HG03097 (cell line): ENCODE measurements at regions not wholly inside any gene's neighbourhood (a gene's known extent, or its start where the extent isn't known, plus 50 kb on each side); places are given as distances from the start of the nearest gene placed in this dataset.

Experiments
- ATAC-seq: cut with Tn5 transposase; IDR thresholded peaks from one replicate; pipeline ENCODE4 v1.9.1; 2021; ENCODE audit not compliant: unreplicated experiment, low FRiP score

DNA sequence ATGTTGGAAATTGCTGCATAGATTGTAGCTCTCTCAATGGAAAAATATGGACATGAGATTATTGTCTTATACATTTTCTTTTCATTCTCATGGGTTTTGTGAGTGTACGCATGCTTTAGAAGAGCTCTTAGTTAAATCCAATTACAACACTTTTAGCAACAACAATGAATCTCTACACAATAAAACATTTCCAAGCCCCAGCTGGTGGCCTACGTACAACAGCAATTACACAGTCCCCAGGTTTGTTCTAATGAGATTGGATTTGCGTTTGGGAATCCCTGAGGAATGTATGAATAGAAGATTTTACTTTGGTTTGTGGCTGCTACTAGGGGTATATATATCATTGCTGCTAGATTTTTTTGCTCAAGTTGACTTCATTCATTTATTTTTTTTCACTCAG, 98.6 kb downstream of the FHDC1 start:
- no peak for ATAC-seq

DNA sequence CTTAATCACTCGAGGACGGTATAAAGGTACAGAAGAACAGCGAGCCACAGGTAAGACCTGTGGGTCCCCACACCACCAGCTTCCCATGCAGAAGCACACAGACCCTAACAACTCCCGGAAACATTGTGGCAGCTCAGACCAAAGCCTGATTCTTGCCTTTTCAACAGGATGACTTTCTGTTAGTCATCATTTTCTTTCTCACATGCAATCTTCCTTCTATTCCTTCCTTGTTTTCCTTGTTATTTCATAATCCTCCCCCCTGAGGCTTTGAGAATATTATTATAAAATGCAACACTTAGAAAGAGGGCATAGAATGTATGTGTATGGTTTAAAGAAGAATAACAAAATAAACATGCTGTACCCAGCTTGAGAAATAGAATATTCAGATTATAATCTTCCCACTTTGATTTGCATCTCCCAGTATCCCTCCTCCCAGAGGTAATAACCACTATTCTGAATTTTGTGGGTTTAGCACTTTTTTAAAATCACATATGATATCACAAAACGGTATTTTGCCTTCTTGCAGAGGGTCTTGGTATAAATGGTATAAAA, 100.9 kb downstream of the FHDC1 start:
- no peak for ATAC-seq

- no peak for ATAC-seq
Measured at GRCh38 chr4:153038623-153039311, 102.6 kb downstream of the FHDC1 start.

DNA sequence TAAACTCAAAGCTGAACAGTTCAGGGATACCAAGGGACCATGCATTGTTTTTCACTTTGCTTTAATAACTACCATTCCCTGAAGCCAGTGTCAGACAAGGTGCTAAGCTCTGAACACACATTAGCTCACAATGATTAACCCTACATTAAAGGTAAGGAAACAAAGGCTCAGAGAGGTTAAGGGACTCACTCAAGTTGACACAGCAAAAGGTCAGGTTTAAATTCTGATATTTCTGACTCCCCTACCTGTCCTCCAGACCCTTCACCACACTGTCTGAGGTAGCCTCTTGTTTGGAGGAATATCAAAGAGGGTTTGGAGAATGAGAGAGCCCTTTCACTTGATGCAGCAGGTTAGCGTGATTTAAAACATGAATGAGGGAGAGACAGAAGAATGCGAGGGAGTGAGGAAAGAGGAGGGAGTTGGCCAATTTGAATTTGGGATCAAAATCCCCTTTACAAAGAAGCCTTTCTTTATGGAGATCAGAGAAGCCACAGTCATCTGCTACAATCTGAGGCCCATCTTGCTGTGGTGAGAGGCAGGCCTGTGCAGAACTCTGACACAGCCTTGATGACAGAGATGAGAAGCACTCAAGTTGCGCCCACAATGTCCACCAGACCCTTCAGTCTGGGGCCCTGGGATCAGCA, 103.5 kb downstream of the FHDC1 start:
- no peak for ATAC-seq

DNA sequence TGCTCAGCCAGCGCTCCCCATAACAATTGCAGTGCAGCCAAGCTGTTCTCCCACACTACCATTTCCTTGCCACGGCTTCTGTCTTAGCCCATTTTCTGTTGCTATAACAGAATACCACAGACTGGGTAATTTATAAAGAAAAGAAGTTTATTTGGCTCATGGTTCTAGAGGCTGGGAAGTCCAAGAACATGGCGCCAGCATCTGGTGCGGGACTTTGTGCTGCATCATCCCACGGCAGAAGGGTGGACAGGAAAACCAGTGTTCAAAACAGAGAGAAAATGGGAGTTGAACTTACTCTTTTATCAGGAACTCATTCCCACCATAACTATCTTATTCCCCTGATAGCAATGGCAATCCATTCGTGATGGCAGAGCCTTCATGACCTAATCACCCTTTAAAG, 104.6 kb downstream of the FHDC1 start:
- ATAC-seq: no peak

DNA sequence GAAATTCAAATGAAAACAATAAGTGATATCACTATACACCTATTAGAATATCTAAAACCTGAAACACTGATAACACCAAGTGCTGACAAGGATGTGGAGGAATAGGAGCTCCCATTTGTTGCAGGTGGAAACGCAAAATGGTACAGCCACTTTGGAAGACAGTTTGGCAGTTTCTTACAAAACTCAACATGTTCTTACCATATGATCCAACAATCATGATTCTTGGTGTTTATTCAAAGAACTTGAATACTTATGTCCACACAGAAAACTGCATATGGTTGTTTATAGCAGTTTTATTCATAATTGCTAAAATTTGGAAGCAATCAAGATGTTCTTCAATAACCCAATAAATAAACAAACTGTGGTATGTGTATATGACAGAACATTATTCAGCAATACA, 107.9 kb downstream of the FHDC1 start:
- ATAC-seq: no peak

GRCh38 chr4:153045111-153045982, 109.2 kb downstream of the FHDC1 start:
- ATAC-seq: no peak

DNA sequence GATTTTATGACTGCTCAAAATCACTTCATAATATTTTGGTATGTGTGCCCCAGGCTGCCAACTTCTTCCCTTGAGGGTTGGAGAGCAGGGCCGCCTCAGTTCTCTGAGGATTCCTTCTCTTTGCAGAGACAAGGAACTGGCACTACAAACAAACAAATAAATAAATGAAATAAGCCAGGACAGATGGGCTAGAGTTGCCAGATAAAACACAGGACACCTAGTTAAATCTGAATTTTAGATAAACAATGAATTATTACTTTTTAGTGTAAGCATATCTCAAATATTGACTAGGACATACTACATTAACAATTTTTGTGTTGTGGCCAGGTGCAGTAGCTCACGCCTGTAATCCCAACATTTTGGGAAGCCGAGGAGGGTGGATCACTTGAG, 122.5 kb downstream of the FHDC1 start:
- ATAC-seq: no peak

GRCh38 chr4:153060196-153060595, 124.1 kb downstream of the FHDC1 start:
- no peak for ATAC-seq

DNA sequence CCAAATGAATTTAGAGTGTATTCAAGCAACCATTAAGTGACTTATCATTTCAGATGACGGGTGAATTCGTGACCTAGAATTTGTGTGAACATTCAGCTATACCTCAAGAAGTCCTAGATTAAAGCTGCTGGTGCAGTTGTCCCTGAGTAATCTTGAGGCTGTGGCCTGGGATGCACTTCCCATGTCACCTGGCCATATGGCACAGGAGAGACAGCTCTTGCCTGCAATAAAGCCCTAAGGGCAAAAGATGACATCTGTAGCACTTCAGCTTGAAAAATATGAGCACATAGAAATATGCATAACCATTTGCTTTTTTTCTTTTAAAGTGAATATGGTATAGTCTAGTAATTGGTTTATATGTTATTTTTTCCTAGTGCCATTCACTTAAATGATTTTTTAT, 125.8 kb downstream of the FHDC1 start:
- no peak for ATAC-seq

GRCh38 chr4:153062652-153063168, 126.6 kb downstream of the FHDC1 start:
- no peak for ATAC-seq

- no peak for ATAC-seq
Measured at GRCh38 chr4:153063490-153063889, 127.4 kb downstream of the FHDC1 start.

GRCh38 chr4:153064571-153064970, 128.4 kb downstream of the FHDC1 start:
- no peak for ATAC-seq

DNA sequence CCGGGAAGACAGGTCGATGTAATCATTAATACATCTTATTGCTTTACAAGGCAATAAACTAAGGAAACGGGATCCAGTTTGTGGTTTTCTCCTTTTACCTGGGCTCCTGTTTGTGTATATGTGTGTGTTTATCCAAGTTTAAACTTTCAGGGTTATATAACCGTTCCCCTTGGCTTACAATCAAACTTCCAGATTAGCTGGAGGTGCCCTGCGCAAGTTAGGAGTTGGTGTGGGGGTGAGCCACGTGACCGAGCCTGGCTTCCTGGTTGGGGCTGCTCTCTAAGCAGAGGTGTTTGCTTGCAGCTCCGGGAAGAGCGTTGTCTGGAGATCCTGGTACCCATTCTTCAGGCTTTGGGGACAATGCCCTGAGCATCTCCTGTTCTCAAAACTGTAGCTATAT, 129.2 kb downstream of the FHDC1 start:
- ATAC-seq: no peak

- ATAC-seq: no peak
Measured at GRCh38 chr4:153067376-153067775, 131.3 kb downstream of the FHDC1 start.

GRCh38 chr4:153068751-153069150, 132.6 kb downstream of the FHDC1 start:
- no peak for ATAC-seq

DNA sequence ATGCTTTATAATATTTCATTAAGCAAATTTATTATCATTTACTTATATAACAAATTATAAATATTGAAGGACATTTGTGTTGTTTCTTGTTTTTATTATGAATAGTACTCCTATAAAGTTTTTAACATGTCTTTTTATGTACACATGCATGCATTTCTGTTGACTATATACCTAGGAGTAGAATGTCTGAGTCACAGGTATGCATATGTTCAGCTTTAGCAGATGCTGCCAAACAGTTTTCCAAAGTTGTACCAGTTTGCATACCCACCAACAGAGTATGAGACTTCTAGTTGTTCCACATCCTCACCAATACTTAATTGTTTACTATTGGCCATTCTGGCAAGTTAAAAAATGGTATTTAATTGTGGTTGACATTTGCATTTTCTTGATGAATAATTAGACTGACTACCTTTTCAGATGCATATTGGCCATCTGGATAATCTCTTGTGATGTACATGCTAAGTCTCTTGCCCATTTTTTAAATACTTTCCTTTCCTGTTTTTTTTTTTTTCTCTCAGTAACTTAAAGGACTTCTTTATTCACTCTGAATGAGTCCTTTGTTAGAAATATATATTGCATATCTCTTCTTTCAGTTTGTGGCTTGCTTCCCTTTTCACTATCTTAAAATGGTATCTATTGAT, 132.2 kb upstream of the TRIM2 start:
- no peak for ATAC-seq

GRCh38 chr4:153072661-153073060, 131.6 kb upstream of the TRIM2 start:
- ATAC-seq: no peak

- ATAC-seq: no peak
Measured at GRCh38 chr4:153074486-153074885, 129.8 kb upstream of the TRIM2 start.

GRCh38 chr4:153074936-153075630, 129.2 kb upstream of the TRIM2 start:
- no peak for ATAC-seq
